Endothelial cell of umbilical vein (primary cell): ENCODE measurements at regions not wholly inside any gene's neighbourhood (a gene's known extent, or its start where the extent isn't known, plus 50 kb on each side); places are given as distances from the start of the nearest gene placed in this dataset.

ENCODE experiments used
- BruUV-seq: library from RNA; stranded (reverse); fragments of 400-500 nt; replicated peaks from 2 replicates; lab custom pipeline; 2021; lab: Mats Ljungman, UMichigan
- CTCF ChIA-PET: fragments of 300-600, 350-600 bp; sonication (Branson Sonifier 250); formaldehyde crosslinking; loops from one replicate; lab custom pipeline; 2021; ENCODE audit warnings: antibody characterized with exemption, inconsistent platforms; lab: Charles Lee
- POLR2A ChIA-PET: fragments of 300-600, 350-600 bp; sonication (Branson Sonifier 250); formaldehyde crosslinking; loops from one replicate; lab custom pipeline; 2021; ENCODE audit warnings: antibody characterized with exemption, inconsistent platforms; lab: Charles Lee
- DNase-seq: peaks from one replicate; pipeline ENCODE4 v3.0.0-alpha.2; 2011; ENCODE audit warnings: low read depth, low spot score
- FAIRE-seq: peaks from 2 replicates; lab custom pipeline; 2011; peaks lifted over from hg19 to GRCh38; lab: Jason Lieb, UNC
- H2AFZ ChIP-seq: 2 replicates; pipeline ENCODE4 v1.6.0; 2012; ENCODE audit warnings: low read depth, low read length, control low read depth, inconsistent platforms
- H3K27ac ChIP-seq: 2 replicates; pipeline ENCODE4 v1.5.1; 2011; ENCODE audit warnings: low read depth, mild to moderate bottlenecking, control low read depth, low read length, moderate library complexity; ENCODE audit not compliant: insufficient read depth
- H3K27me3 ChIP-seq, 2 experiments: 2 replicates each; pipeline versions ENCODE4 v1.6.0 to v1.6.1; 2011; ENCODE audit warnings: low read length in 2 of 2, mixed read lengths in 1 of 2; ENCODE audit not compliant: control insufficient read depth in 2 of 2, insufficient read depth in 2 of 2
- H3K36me3 ChIP-seq, 2 experiments: 2 replicates in 1 of 2; 3 replicates in 1 of 2; pipeline ENCODE4 v1.5.1; 2011; ENCODE audit warnings: low read length in 2 of 2, mild to moderate bottlenecking in 1 of 2, moderate library complexity in 1 of 2; ENCODE audit not compliant: control insufficient read depth in 2 of 2, insufficient read depth in 2 of 2; ENCODE audit errors: extremely low read depth in 1 of 2
- H3K4me1 ChIP-seq: 3 replicates; pipeline ENCODE4 v1.5.1; 2011; ENCODE audit warnings: mild to moderate bottlenecking, low read length; ENCODE audit not compliant: control insufficient read depth, insufficient read depth; ENCODE audit errors: extremely low read depth
- H3K4me2 ChIP-seq: 2 replicates; pipeline ENCODE4 v1.6.1; 2011; ENCODE audit warnings: low read length, control low read depth, mixed read lengths; ENCODE audit not compliant: insufficient read depth
- H3K4me3 ChIP-seq, 3 experiments: fragments of 200-600 bp in 1 of 3; sonication (generic), shearing (Covaris generic) in 1 of 3; replicated peaks in 1 of 3; 2 replicates each; pipeline ENCODE4 v1.5.1; 2011 to 2016; ENCODE audit warnings: control low read depth in 3 of 3, low read length in 3 of 3, mild to moderate bottlenecking in 2 of 3, inconsistent platforms in 1 of 3, low read depth in 1 of 3, moderate library complexity in 1 of 3; ENCODE audit not compliant: insufficient read depth in 1 of 3
- H3K79me2 ChIP-seq: 2 replicates; pipeline ENCODE4 v1.6.0; 2012; ENCODE audit warnings: low read length, inconsistent platforms; ENCODE audit not compliant: control insufficient read depth, insufficient read depth
- H3K9ac ChIP-seq: replicated peaks from 2 replicates; pipeline ENCODE3; 2011; ENCODE audit warnings: low read length, control low read depth; ENCODE audit not compliant: insufficient read depth; ENCODE audit errors: extremely low read depth
- H3K9me1 ChIP-seq: replicated peaks from 3 replicates; pipeline ENCODE4 v1.6.0; 2011; ENCODE audit warnings: mild to moderate bottlenecking, low read length; ENCODE audit not compliant: control insufficient read depth, insufficient read depth; ENCODE audit errors: extremely low read depth
- H3K9me3 ChIP-seq: replicated peaks from 2 replicates; pipeline ENCODE4 v1.5.1; 2012; ENCODE audit warnings: low read length, inconsistent platforms; ENCODE audit not compliant: control insufficient read depth, insufficient read depth
- H4K20me1 ChIP-seq: replicated peaks from 2 replicates; pipeline ENCODE3; 2011; ENCODE audit warnings: mild to moderate bottlenecking, low read length; ENCODE audit not compliant: control insufficient read depth, insufficient read depth; ENCODE audit errors: extremely low read depth
- CTCF ChIP-seq, 2 donors: IDR thresholded peaks; 1 replicate in 1 of 2; 2 replicates in 1 of 2; pipeline ENCODE4 v1.5.1; 2011; ENCODE audit warnings: low read length in 2 of 2, mild to moderate bottlenecking in 2 of 2, moderate library complexity in 2 of 2, control low read depth in 1 of 2, inconsistent platforms in 1 of 2, low read depth in 1 of 2; ENCODE audit not compliant: insufficient read depth in 1 of 2; ENCODE audit errors: extremely low read depth in 1 of 2
- EZH2 ChIP-seq: IDR thresholded peaks from 2 replicates; pipeline ENCODE4 v1.6.1; 2012; ENCODE audit warnings: borderline replicate concordance, low read depth, mild to moderate bottlenecking, moderate library complexity, low read length, inconsistent platforms; ENCODE audit not compliant: severe bottlenecking
- FOS ChIP-seq: IDR thresholded peaks from 2 replicates; pipeline ENCODE4 v1.6.1; 2011; ENCODE audit warnings: mild to moderate bottlenecking, low read length, moderate library complexity, borderline replicate concordance; ENCODE audit not compliant: insufficient read depth
- GATA2 ChIP-seq: IDR thresholded peaks from 2 replicates; pipeline ENCODE4 v1.7.0; 2011; ENCODE audit warnings: low read depth, mild to moderate bottlenecking, moderate library complexity, mixed read lengths, low read length; ENCODE audit not compliant: insufficient read length, insufficient read depth
- JUN ChIP-seq: IDR thresholded peaks from 2 replicates; pipeline ENCODE4 v1.6.1; 2011; ENCODE audit warnings: borderline replicate concordance, low read depth; ENCODE audit not compliant: insufficient read length, insufficient read depth
- MAX ChIP-seq: IDR thresholded peaks from 2 replicates; pipeline ENCODE4 v1.6.1; 2011; ENCODE audit not compliant: insufficient read depth, insufficient read length
- MYC ChIP-seq: IDR thresholded peaks from one replicate; pipeline ENCODE4 v1.6.1; 2011; ENCODE audit warnings: mild to moderate bottlenecking, low read depth, low read length
- POLR2A ChIP-seq: IDR thresholded peaks from 2 replicates; pipeline ENCODE4 v1.6.1; 2012; ENCODE audit warnings: low read depth, mild to moderate bottlenecking, control low read depth, low read length
- POLR2AphosphoS5 ChIP-seq: IDR thresholded peaks from 2 replicates; pipeline ENCODE4 v1.6.1; 2012; ENCODE audit warnings: low read depth, mild to moderate bottlenecking, control low read depth, low read length, moderate library complexity; ENCODE audit not compliant: insufficient read depth
- dilution Hi-C: fragments of 300-500 bp; cut with MboI; formaldehyde crosslinking; loops from one replicate; pipeline ENCODE4 v1.15.0; 2019; ENCODE audit warnings: low sequenced_read_pairs; ENCODE audit not compliant: extremely low pct_ligation_motif_present
- intact Hi-C: fragments of 100-400 bp; cut with micrococcal nuclease; formaldehyde crosslinking; loops from one replicate; pipeline ENCODE4 v1.10.0; 2022

GRCh38 chr7:109456116-109456515, 886.4 kb downstream of the DNAJB9 start:
- DNase-seq (no peak), FAIRE-seq (no peak)
- CTCF ChIA-PET = no interaction called here
- no peaks in the 10 kb centered on the region for H3K79me2 ChIP-seq
- H3K36me3 ChIP-seq = no peaks in the 10 kb centered on the region
- H3K4me3 ChIP-seq = no peak overlapping the region
- H3K27ac ChIP-seq = no peak overlapping the region
- H3K9ac ChIP-seq = no peak overlapping the region
- H2AFZ ChIP-seq = no peak overlapping the region
- no TSS peak for BruUV-seq
- dilution Hi-C loops = no loop called here
- intact Hi-C loops = no loop called here
- H3K27me3 ChIP-seq = no peaks in the 10 kb centered on the region
- no peaks in the 10 kb centered on the region for H4K20me1 ChIP-seq
- H3K9me1 ChIP-seq = no peaks in the 10 kb centered on the region
- TF ChIP-seq JUN (no peak), POLR2A (no peak), FOS (no peak)
- POLR2A ChIA-PET = no interaction called here
- H3K4me2 ChIP-seq = no peak overlapping the region
- no peaks in the 10 kb centered on the region for H3K4me1 ChIP-seq
- H3K9me3 ChIP-seq = no peaks in the 10 kb centered on the region

GRCh38 chr7:109460296-109460695, 890.6 kb downstream of the DNAJB9 start:
- H3K4me2 ChIP-seq = no peak overlapping the region
- no peaks in the 10 kb centered on the region for H3K9me1 ChIP-seq
- H3K36me3 ChIP-seq = no peaks in the 10 kb centered on the region
- TF ChIP-seq FOS = no peak
- no peak for TF ChIP-seq CTCF (IDR thresholded peaks at IDR 0.05; ENCODE audit: extremely low read depth in 1 of 2, insufficient read depth in 1 of 2, low read depth in 1 of 2, low read length in 2 of 2)
- no peak for TF ChIP-seq JUN
- no peak for TF ChIP-seq POLR2AphosphoS5
- TF ChIP-seq POLR2A = no peak
- TF ChIP-seq MYC = no peak
- TF ChIP-seq MAX = no peak
- no peak for TF ChIP-seq EZH2
- TF ChIP-seq GATA2 = no peak
- H3K9ac ChIP-seq = no peak overlapping the region
- FAIRE-seq (no peak), DNase-seq (no peak)
- H3K27me3 ChIP-seq = no peaks in the 10 kb centered on the region
- H3K79me2 ChIP-seq = no peaks in the 10 kb centered on the region
- no peak overlapping the region for H3K4me3 ChIP-seq
- H3K27ac ChIP-seq = no peak overlapping the region
- H3K4me1 ChIP-seq = no peaks in the 10 kb centered on the region
- no peaks in the 10 kb centered on the region for H3K9me3 ChIP-seq
- dilution Hi-C loops (no loop called here), intact Hi-C loops (no loop called here)
- CTCF ChIA-PET = no interaction called here
- H2AFZ ChIP-seq = no peak overlapping the region
- POLR2A ChIA-PET = no interaction called here
- H4K20me1 ChIP-seq = no peaks in the 10 kb centered on the region
- no TSS peak for BruUV-seq
